HCT116 (cell line): ENCODE measurements at regions not wholly inside any gene's neighbourhood (a gene's known extent, or its start where the extent isn't known, plus 50 kb on each side); places are given as distances from the start of the nearest gene placed in this dataset.
A peak's percentile ranks its signal among the peaks of the same experiment; 100 is the strongest.

Experiments used
- ATAC-seq: fragments of 200-7000 bp; cut with Tn5 transposase; 2 replicates; pipeline ENCODE4 v1.9.1; 2020; ENCODE audit warnings: mild to moderate bottlenecking, moderate library complexity
- BruUV-seq: library from RNA; stranded (reverse); fragments of 400-500 nt; replicated peaks from 2 replicates; lab custom pipeline; 2021; lab: Mats Ljungman, UMichigan
- CTCF ChIA-PET: fragments of 300-600 bp; sonication (Branson Sonifier 250); formaldehyde crosslinking; loops from one replicate; lab custom pipeline; 2021; ENCODE audit warnings: antibody characterized with exemption; lab: Charles Lee
- POLR2A ChIA-PET: fragments of 300-600, 350-600 bp; sonication (Branson Sonifier 250); formaldehyde crosslinking; loops from one replicate; lab custom pipeline; 2021; ENCODE audit warnings: antibody characterized with exemption; lab: Charles Lee
- RAD21 ChIA-PET, 2 experiments: fragments of 300-600 bp; sonication (Branson Sonifier 250); formaldehyde crosslinking; loops; one replicate each; lab custom pipeline; 2023; ENCODE audit warnings: low total read pairs in 2 of 2; ENCODE audit not compliant: uncharacterized antibody in 2 of 2, unreplicated experiment in 2 of 2, low non-redundant PET in 1 of 2; lab: Charles Lee
- DNase-seq: peaks from one replicate; pipeline ENCODE4 v3.0.0-alpha.2; 2010; ENCODE audit warnings: low read depth, low spot score
- H2AFZ ChIP-seq: fragments of 200-600 bp; shearing (Covaris generic), sonication (generic); 2 replicates; pipeline ENCODE4 v1.6.1; 2017; ENCODE audit warnings: low read depth, mixed run types, mixed read lengths, antibody characterized with exemption, low read length; ENCODE audit not compliant: poor library complexity, severe bottlenecking
- H3K27ac ChIP-seq: 2 replicates; pipeline ENCODE4 v1.5.1; 2012; ENCODE audit warnings: low read depth, low read length
- H3K27me3 ChIP-seq: fragments of 200-600 bp; sonication (generic); 2 replicates; pipeline ENCODE4 v1.6.1; 2016; ENCODE audit warnings: mixed run types, low read length, mixed read lengths; ENCODE audit not compliant: insufficient read depth
- H3K36me3 ChIP-seq, 2 experiments: fragments of 200-500 bp in 1 of 2; fragments of 200-600 bp in 1 of 2; sonication (Bioruptor generic) in 1 of 2; sonication (generic) in 1 of 2; 2 replicates each; pipeline versions ENCODE4 v1.5.1 to v1.6.1; 2014 to 2016; ENCODE audit warnings: low read length in 2 of 2, inconsistent platforms in 1 of 2, mixed read lengths in 1 of 2, mixed run types in 1 of 2; ENCODE audit not compliant: insufficient read depth in 2 of 2, control insufficient read depth in 1 of 2
- H3K4me1 ChIP-seq, 2 experiments: fragments of 200-600 bp in 1 of 2; sonication (generic) in 1 of 2; 2 replicates each; pipeline versions ENCODE4 v1.5.1 to v1.6.1; 2012 to 2017; ENCODE audit warnings: low read length in 2 of 2, inconsistent platforms in 1 of 2, mild to moderate bottlenecking in 1 of 2, mixed read lengths in 1 of 2, mixed run types in 1 of 2, moderate library complexity in 1 of 2; ENCODE audit not compliant: insufficient read depth in 2 of 2, control insufficient read depth in 1 of 2
- H3K4me2 ChIP-seq: fragments of 200-600 bp; sonication (generic); 2 replicates; pipeline ENCODE4 v1.6.1; 2017; ENCODE audit warnings: mixed run types, low read length, mixed read lengths
- H3K4me3 ChIP-seq, 2 experiments: fragments of 200-600 bp in 1 of 2; sonication (generic) in 1 of 2; replicated peaks in 1 of 2; 2 replicates each; pipeline ENCODE4 v1.5.1; 2011 to 2016; ENCODE audit warnings: low read length in 2 of 2, control low read depth in 1 of 2, low read depth in 1 of 2, mild to moderate bottlenecking in 1 of 2, mixed read lengths in 1 of 2, mixed run types in 1 of 2
- H3K79me2 ChIP-seq: fragments of 200-600 bp; sonication (generic); 2 replicates; pipeline ENCODE4 v1.6.1; 2017; ENCODE audit warnings: mild to moderate bottlenecking, mixed run types, low read length, moderate library complexity, mixed read lengths; ENCODE audit not compliant: insufficient read depth
- H3K9ac ChIP-seq: fragments of 200-600 bp; sonication (generic); 2 replicates; pipeline ENCODE4 v1.6.1; 2016; ENCODE audit warnings: low read length, mixed read lengths
- H3K9me2 ChIP-seq: fragments of 200-600 bp; sonication (generic), shearing (Covaris generic); 2 replicates; pipeline ENCODE4 v1.6.1; 2017; ENCODE audit warnings: mixed run types, mild to moderate bottlenecking, moderate library complexity; ENCODE audit not compliant: insufficient read depth
- H3K9me3 ChIP-seq, 2 experiments: fragments of 200-500 bp in 1 of 2; fragments of 200-600 bp in 1 of 2; sonication (Bioruptor generic) in 1 of 2; sonication (generic) in 1 of 2; 2 replicates each; pipeline ENCODE4 v1.6.1; 2014 to 2017; ENCODE audit warnings: low read length in 2 of 2, mixed read lengths in 2 of 2, inconsistent platforms in 1 of 2, low read depth in 1 of 2, mild to moderate bottlenecking in 1 of 2, mixed run types in 1 of 2, moderate library complexity in 1 of 2; ENCODE audit not compliant: control insufficient read depth in 1 of 2, insufficient read depth in 1 of 2
- H4K20me1 ChIP-seq: fragments of 200-600 bp; sonication (generic), shearing (Covaris generic); 2 replicates; pipeline ENCODE4 v1.6.1; 2017; ENCODE audit warnings: mixed run types, mild to moderate bottlenecking, moderate library complexity; ENCODE audit not compliant: insufficient read depth
- ATF3 ChIP-seq: IDR thresholded peaks from 2 replicates; pipeline ENCODE4 v1.6.1; 2012
- CEBPB ChIP-seq: IDR thresholded peaks from 2 replicates; pipeline ENCODE4 v1.6.1; 2012; ENCODE audit warnings: low read depth
- CTCF ChIP-seq, 3 experiments: fragments of 200-600 bp in 1 of 3; sonication (generic) in 1 of 3; IDR thresholded peaks in 2 of 3; conservative IDR thresholded peaks in 1 of 3; 2 replicates each; pipeline ENCODE4 v1.5.1; 2012 to 2017; ENCODE audit warnings: low read depth in 2 of 3, low read length in 2 of 3, antibody characterized with exemption in 1 of 3, borderline replicate concordance in 1 of 3, control low read depth in 1 of 3, mild to moderate bottlenecking in 1 of 3, mixed read lengths in 1 of 3, mixed run types in 1 of 3, moderate library complexity in 1 of 3; ENCODE audit not compliant: insufficient read depth in 1 of 3
- EGR1 ChIP-seq: IDR thresholded peaks from 2 replicates; pipeline ENCODE4 v1.6.1; 2012; ENCODE audit warnings: low read depth
- ELF1 ChIP-seq: IDR thresholded peaks from 2 replicates; pipeline ENCODE4 v1.6.1; 2012; ENCODE audit warnings: low read depth, borderline replicate concordance
- FOSL1 ChIP-seq: IDR thresholded peaks from 2 replicates; pipeline ENCODE4 v1.6.1; 2012; ENCODE audit warnings: low read depth
- POLR2AphosphoS5 ChIP-seq: IDR thresholded peaks from 2 replicates; pipeline ENCODE4 v1.6.1; 2011; ENCODE audit warnings: mild to moderate bottlenecking, low read depth, low read length, moderate library complexity
- RAD21 ChIP-seq: IDR thresholded peaks from 2 replicates; pipeline ENCODE4 v1.6.1; 2012; ENCODE audit warnings: low read depth, mild to moderate bottlenecking
- YY1 ChIP-seq: IDR thresholded peaks from 2 replicates; pipeline ENCODE4 v1.6.1; 2011; ENCODE audit warnings: low read length, low read depth, moderate library complexity, mild to moderate bottlenecking; ENCODE audit not compliant: insufficient replicate concordance; ENCODE audit errors: extremely low read depth
- ZFX ChIP-seq: fragments of 450-650 bp; IDR thresholded peaks from 2 replicates; pipeline ENCODE4 v1.6.1; 2017
- intact Hi-C: fragments of 100-400 bp; cut with micrococcal nuclease; formaldehyde crosslinking; loops from 2 replicates; pipeline ENCODE4 v1.10.0; 2022

GRCh38 chr2:139949242-139949972, 1169.2 kb upstream of the NXPH2 start:
- CTCF ChIA-PET: no interaction called here

GRCh38 chr2:139946690-139947089, 1166.5 kb upstream of the NXPH2 start:
- Histone ChIP-seq H3K27me3 (no peaks in the 10 kb centered on the region), H3K9me3 (no peaks in the 10 kb centered on the region), H4K20me1 (no peaks in the 10 kb centered on the region), H2AFZ (no peak overlapping the region), H3K36me3 (no peaks in the 10 kb centered on the region), H3K4me2 (no peak overlapping the region), H3K9ac (no peak overlapping the region), H3K4me3 (no peak overlapping the region), H3K27ac (no peak overlapping the region), H3K9me2 (no peaks in the 10 kb centered on the region), H3K79me2 (no peaks in the 10 kb centered on the region), H3K4me1 (no peaks in the 10 kb centered on the region)
- DNase-seq (peak; percentile 18), ATAC-seq (peak; percentile 69)
- TF ChIP-seq FOSL1 (no peak), ATF3 (no peak), RAD21 (peak; percentile 50), ZFX (no peak), CTCF (IDR thresholded peaks at IDR 0.05 in 2 of 3, conservative IDR thresholded peaks at IDR 0.05 in 1 of 3; ENCODE audit: borderline replicate concordance in 1 of 3, insufficient read depth in 1 of 3, low read depth in 2 of 3, low read length in 2 of 3) (peak; percentile 40 to 61 (median 60); a peak in 5 of 6 replicates)
- POLR2A ChIA-PET: no interaction called here
- BruUV-seq: no TSS peak
- intact Hi-C loops: loop anchor here (1.0 to 5.0 kb wide), 3 partner anchors 154 to 1023 kb away; no protein-coding TSS in a partner anchor
- CTCF ChIA-PET: no interaction called here
- RAD21 ChIA-PET: no interaction called here

More at GRCh38 chr2:139949242-139949972, 1169.2 kb upstream of the NXPH2 start:
- Histone ChIP-seq H3K9me2 (no peaks in the 10 kb centered on the region), H3K4me1 (no peaks in the 10 kb centered on the region), H3K4me3 (no peak overlapping the region), H3K9ac (no peak overlapping the region), H3K4me2 (no peak overlapping the region), H3K27me3 (no peaks in the 10 kb centered on the region), H4K20me1 (no peaks in the 10 kb centered on the region), H3K36me3 (no peaks in the 10 kb centered on the region), H3K9me3 (no peaks in the 10 kb centered on the region), H3K79me2 (no peaks in the 10 kb centered on the region), H2AFZ (no peak overlapping the region), H3K27ac (no peak overlapping the region)
- TF ChIP-seq ELF1 (no peak), POLR2AphosphoS5 (no peak), EGR1 (no peak), YY1 (no peak), CEBPB (no peak)
- ATAC-seq (no peak), DNase-seq (no peak)
- intact Hi-C loops: loop anchor here (5.0 kb wide), 2 partner anchors 157 to 467 kb away; no protein-coding TSS in a partner anchor
- no TSS peak for BruUV-seq
- ChIA-PET RAD21 (no interaction called here), POLR2A (no interaction called here)
